PC-9 (cell line): ENCODE measurements at regions not wholly inside any gene's neighbourhood (a gene's known extent, or its start where the extent isn't known, plus 50 kb on each side); places are given as distances from the start of the nearest gene placed in this dataset.

Source experiments
- EZH2 ChIP-seq: fragments of 200-600 bp; sonication (generic); IDR thresholded peaks from 2 replicates; pipeline ENCODE4 v1.8.0; 2017; ENCODE audit warnings: antibody characterized with exemption, low read depth
- TF ChIP-seq, protein P1 (sequence below): fragments of 200-600 bp; sonication (generic); conservative IDR thresholded peaks from 2 replicates; pipeline ENCODE4 v1.6.1; 2017; ENCODE audit warnings: mixed run types, antibody characterized with exemption, mild to moderate bottlenecking, moderate library complexity

DNA sequence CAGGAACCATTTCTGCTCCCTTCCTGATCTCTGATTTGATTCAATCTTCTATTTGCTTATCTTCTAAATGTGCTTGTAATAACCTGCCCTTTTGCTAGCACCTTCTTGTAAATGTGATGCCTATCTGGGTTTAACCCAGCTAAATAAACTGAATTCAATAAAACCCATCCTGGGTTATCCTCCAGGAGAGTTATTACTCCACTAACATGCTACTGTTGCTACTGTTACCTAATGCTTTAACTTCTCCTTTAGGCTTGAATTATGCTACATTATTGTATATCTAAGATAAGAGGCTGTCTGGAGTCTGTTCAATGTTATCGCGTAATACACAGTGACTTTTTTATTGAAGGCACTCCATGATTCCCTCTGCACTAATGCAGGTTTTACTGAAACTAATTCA is 206.5 kb upstream of the CTAGE1 start:
- TF ChIP-seq, protein P1, sequence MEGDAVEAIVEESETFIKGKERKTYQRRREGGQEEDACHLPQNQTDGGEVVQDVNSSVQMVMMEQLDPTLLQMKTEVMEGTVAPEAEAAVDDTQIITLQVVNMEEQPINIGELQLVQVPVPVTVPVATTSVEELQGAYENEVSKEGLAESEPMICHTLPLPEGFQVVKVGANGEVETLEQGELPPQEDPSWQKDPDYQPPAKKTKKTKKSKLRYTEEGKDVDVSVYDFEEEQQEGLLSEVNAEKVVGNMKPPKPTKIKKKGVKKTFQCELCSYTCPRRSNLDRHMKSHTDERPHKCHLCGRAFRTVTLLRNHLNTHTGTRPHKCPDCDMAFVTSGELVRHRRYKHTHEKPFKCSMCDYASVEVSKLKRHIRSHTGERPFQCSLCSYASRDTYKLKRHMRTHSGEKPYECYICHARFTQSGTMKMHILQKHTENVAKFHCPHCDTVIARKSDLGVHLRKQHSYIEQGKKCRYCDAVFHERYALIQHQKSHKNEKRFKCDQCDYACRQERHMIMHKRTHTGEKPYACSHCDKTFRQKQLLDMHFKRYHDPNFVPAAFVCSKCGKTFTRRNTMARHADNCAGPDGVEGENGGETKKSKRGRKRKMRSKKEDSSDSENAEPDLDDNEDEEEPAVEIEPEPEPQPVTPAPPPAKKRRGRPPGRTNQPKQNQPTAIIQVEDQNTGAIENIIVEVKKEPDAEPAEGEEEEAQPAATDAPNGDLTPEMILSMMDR, result no peak
- TF ChIP-seq EZH2, result no peak
